ENCODE measurements at regions not wholly inside any gene's neighbourhood (a gene's known extent, or its start where the extent isn't known, plus 50 kb on each side); places are given as distances from the start of the nearest gene placed in this dataset.
"Not testable (repeated sequence)": the region's sequence is repeated elsewhere in the genome, so short reads cannot be mapped to it uniquely, and the experiment has no call there.

- DNase-seq (ENCODE audit: low read depth): no peak
Observed at GRCh38 chr12:33825986-33826602, 196.2 kb upstream of the ALG10 start.

GRCh38 chr12:33828326-33828725 lies 194.0 kb upstream of the ALG10 start:
- DNase-seq (ENCODE audit: low read depth): no peak

- DNase-seq (ENCODE audit: low read depth): no peak
Observed at GRCh38 chr12:33830070-33830469, 192.2 kb upstream of the ALG10 start.

- DNase-seq (ENCODE audit: low read depth): no peak
Observed at GRCh38 chr12:33832900-33833299, 189.4 kb upstream of the ALG10 start.

GRCh38 chr12:33834672-33835071 lies 187.6 kb upstream of the ALG10 start:
- no peak for DNase-seq (ENCODE audit: low read depth)

- DNase-seq (ENCODE audit: low read depth): no peak
Observed at GRCh38 chr12:33876618-33877017, 145.7 kb upstream of the ALG10 start.

GRCh38 chr12:33892425-33892824 lies 129.9 kb upstream of the ALG10 start:
- DNase-seq (ENCODE audit: low read depth): no peak

GRCh38 chr12:33920460-33920859 lies 101.8 kb upstream of the ALG10 start:
- DNase-seq (ENCODE audit: low read depth): not testable (repeated sequence)

GRCh38 chr12:33926095-33926494 lies 96.2 kb upstream of the ALG10 start:
- no peak for DNase-seq (ENCODE audit: low read depth)

- DNase-seq (ENCODE audit: low read depth): not testable (repeated sequence)
Observed at GRCh38 chr12:33937669-33938068, 84.6 kb upstream of the ALG10 start.

GRCh38 chr12:33942172-33942571 lies 80.1 kb upstream of the ALG10 start:
- DNase-seq (ENCODE audit: low read depth): no peak

- no peak for DNase-seq (ENCODE audit: low read depth)
Observed at GRCh38 chr12:33944703-33945437, 77.4 kb upstream of the ALG10 start.

- DNase-seq (ENCODE audit: low read depth): no peak
Observed at GRCh38 chr12:33945438-33945784, 76.9 kb upstream of the ALG10 start.

- not testable (repeated sequence) for DNase-seq (ENCODE audit: low read depth)
Observed at GRCh38 chr12:33966219-33966618, 56.1 kb upstream of the ALG10 start.

GRCh38 chr12:33967760-33968159 lies 54.5 kb upstream of the ALG10 start:
- no peak for DNase-seq (ENCODE audit: low read depth)
